T-helper 1 cell (primary cell): ENCODE measurements at regions not wholly inside any gene's neighbourhood (a gene's known extent, or its start where the extent isn't known, plus 50 kb on each side); places are given as distances from the start of the nearest gene placed in this dataset.
"Not testable (repeated sequence)": the region's sequence is repeated elsewhere in the genome, so short reads cannot be mapped to it uniquely, and the experiment has no call there.

Experiments
- DNase-seq, 5 donors: peaks; one replicate each; pipeline ENCODE4 v3.0.0-alpha.2; 2012 to 2020

- DNase-seq = no peak
Observed at GRCh38 chr3:181604267-181604666, 107.5 kb upstream of the SOX2 start.

GRCh38 chr3:181596126-181596525 lies 115.6 kb upstream of the SOX2 start:
- no peak for DNase-seq

- DNase-seq = not testable (repeated sequence)
Observed at GRCh38 chr3:181590939-181591338, 120.8 kb upstream of the SOX2 start.

- no peak for DNase-seq
Observed at GRCh38 chr3:181582619-181583018, 129.1 kb upstream of the SOX2 start.

GRCh38 chr3:181581656-181582055 lies 130.1 kb upstream of the SOX2 start:
- DNase-seq = no peak

- no peak for DNase-seq
Observed at GRCh38 chr3:181578743-181579142, 133.0 kb upstream of the SOX2 start.

- no peak for DNase-seq
Observed at GRCh38 chr3:181572432-181572831, 139.3 kb upstream of the SOX2 start.

- no peak for DNase-seq
Observed at GRCh38 chr3:181570472-181570871, 141.3 kb upstream of the SOX2 start.

GRCh38 chr3:181569356-181569940 lies 142.3 kb upstream of the SOX2 start:
- no peak for DNase-seq

GRCh38 chr3:181568693-181569092 lies 143.0 kb upstream of the SOX2 start:
- DNase-seq = no peak

GRCh38 chr3:181568248-181568647 lies 143.5 kb upstream of the SOX2 start:
- no peak for DNase-seq

GRCh38 chr3:181567311-181568075 lies 144.2 kb upstream of the SOX2 start:
- DNase-seq = no peak

GRCh38 chr3:181565416-181565815 lies 146.3 kb upstream of the SOX2 start:
- DNase-seq = no peak

GRCh38 chr3:181564222-181564621 lies 147.5 kb upstream of the SOX2 start:
- DNase-seq = no peak

GRCh38 chr3:181561139-181562031 lies 150.3 kb upstream of the SOX2 start:
- no peak for DNase-seq

- DNase-seq = no peak
Observed at GRCh38 chr3:181558870-181559269, 152.9 kb upstream of the SOX2 start.

- no peak for DNase-seq
Observed at GRCh38 chr3:181555681-181556080, 156.0 kb upstream of the SOX2 start.

- no peak for DNase-seq
Observed at GRCh38 chr3:181554233-181554765, 157.4 kb upstream of the SOX2 start.

- DNase-seq = no peak
Observed at GRCh38 chr3:181549266-181549665, 162.5 kb upstream of the SOX2 start.

GRCh38 chr3:181541414-181541813 lies 170.3 kb upstream of the SOX2 start:
- no peak for DNase-seq

- no peak for DNase-seq
Observed at GRCh38 chr3:181534781-181535221, 176.9 kb upstream of the SOX2 start.

GRCh38 chr3:181533811-181534210 lies 177.9 kb upstream of the SOX2 start:
- no peak for DNase-seq

- no peak for DNase-seq
Observed at GRCh38 chr3:181530584-181530983, 181.1 kb upstream of the SOX2 start.
